NT2/D1 (cell line): ENCODE measurements at regions not wholly inside any gene's neighbourhood (a gene's known extent, or its start where the extent isn't known, plus 50 kb on each side); places are given as distances from the start of the nearest gene placed in this dataset.

ENCODE experiments used
- DNase-seq: peaks from one replicate; pipeline ENCODE4 v3.0.0-alpha.2; 2011; ENCODE audit warnings: low read depth, low spot score
- H3K27me3 ChIP-seq: 2 replicates; pipeline ENCODE4 v1.6.0; 2011; ENCODE audit warnings: mild to moderate bottlenecking; ENCODE audit not compliant: insufficient read length, insufficient read depth
- H3K36me3 ChIP-seq: 2 replicates; pipeline ENCODE4 v1.6.1; 2011; ENCODE audit warnings: mild to moderate bottlenecking, low read length, mixed read lengths; ENCODE audit not compliant: insufficient read depth, insufficient read length
- H3K4me1 ChIP-seq: 2 replicates; pipeline ENCODE4 v1.5.1; 2011; ENCODE audit not compliant: insufficient read depth, insufficient read length
- H3K4me3 ChIP-seq: 2 replicates; pipeline ENCODE4 v1.5.1; 2011; ENCODE audit warnings: low read depth; ENCODE audit not compliant: insufficient read length
- H3K9ac ChIP-seq: 2 replicates; pipeline ENCODE4 v1.6.0; 2011; ENCODE audit warnings: low read depth; ENCODE audit not compliant: insufficient read length
- H3K9me3 ChIP-seq: 2 replicates; pipeline ENCODE4 v1.5.1; 2011; ENCODE audit warnings: mild to moderate bottlenecking, low read length; ENCODE audit not compliant: insufficient read depth
- SUZ12 ChIP-seq: IDR thresholded peaks from 2 replicates; pipeline ENCODE4 v1.6.1; 2011; ENCODE audit not compliant: insufficient read length, insufficient read depth; ENCODE audit errors: extremely low read depth
- YY1 ChIP-seq: IDR thresholded peaks from 2 replicates; pipeline ENCODE4 v1.6.1; 2011; ENCODE audit not compliant: insufficient read length, insufficient read depth
- ZNF274 ChIP-seq: IDR thresholded peaks from 2 replicates; pipeline ENCODE4 v1.6.1; 2011; ENCODE audit warnings: mild to moderate bottlenecking, low read depth, low read length

DNA sequence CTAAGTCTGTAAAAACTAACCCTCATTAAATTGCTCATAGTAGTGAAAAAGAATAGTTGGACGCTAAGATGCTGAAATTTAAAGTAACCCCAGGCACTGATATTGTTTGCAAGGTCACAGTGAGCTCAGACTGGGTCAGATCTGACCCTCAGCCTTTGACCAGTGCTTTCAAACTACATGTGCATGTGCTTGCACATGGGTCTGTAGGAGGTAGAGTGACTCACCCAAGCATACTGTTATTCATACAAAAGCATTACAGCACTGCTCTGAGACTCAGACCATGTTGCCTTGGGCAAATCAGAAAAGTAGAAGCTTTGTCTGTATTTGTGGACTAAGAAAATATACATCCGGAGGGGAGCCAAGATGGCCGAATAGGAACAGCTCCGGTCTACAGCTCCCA is 326.4 kb upstream of the MARCKS start:
- no peak overlapping the region for H3K9ac ChIP-seq
- no peaks in the 10 kb centered on the region for H3K9me3 ChIP-seq
- no peaks in the 10 kb centered on the region for H3K27me3 ChIP-seq
- TF ChIP-seq ZNF274 (no peak), YY1 (no peak), SUZ12 (no peak)
- no peaks in the 10 kb centered on the region for H3K4me1 ChIP-seq
- no peaks in the 10 kb centered on the region for H3K36me3 ChIP-seq
- DNase-seq: no peak
- H3K4me3 ChIP-seq: no peak overlapping the region

- no peak for TF ChIP-seq ZNF274
- no peak for TF ChIP-seq SUZ12
- no peak for TF ChIP-seq YY1
- no peaks in the 10 kb centered on the region for H3K27me3 ChIP-seq
- no peaks in the 10 kb centered on the region for H3K36me3 ChIP-seq
- no peaks in the 10 kb centered on the region for H3K4me1 ChIP-seq
- H3K9me3 ChIP-seq: no peaks in the 10 kb centered on the region
- no peak overlapping the region for H3K9ac ChIP-seq
- no peak for DNase-seq
- no peak overlapping the region for H3K4me3 ChIP-seq
Measured at GRCh38 chr6:113539202-113539601, 317.9 kb upstream of the MARCKS start.

DNA sequence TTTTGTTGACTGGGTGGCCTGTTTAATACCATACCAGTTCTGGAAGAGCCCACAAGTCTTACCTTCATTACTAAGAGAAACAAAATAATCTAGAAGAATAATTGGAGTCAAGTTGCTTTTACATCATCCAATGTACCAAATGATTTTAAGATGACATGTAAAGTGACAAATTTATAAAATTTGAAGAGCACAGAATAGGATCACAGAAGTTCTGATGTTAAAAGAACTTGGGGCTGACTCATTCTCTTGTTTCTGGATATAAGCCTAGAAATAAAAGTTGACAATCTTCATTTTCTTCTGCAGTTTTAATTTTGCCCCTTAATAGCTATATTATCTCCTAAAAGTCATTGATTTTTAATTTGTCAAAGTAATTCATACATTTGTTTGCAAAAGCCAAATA is 317.5 kb upstream of the MARCKS start:
- Histone ChIP-seq H3K27me3 (no peaks in the 10 kb centered on the region), H3K9me3 (no peaks in the 10 kb centered on the region), H3K4me3 (no peak overlapping the region), H3K36me3 (no peaks in the 10 kb centered on the region), H3K9ac (no peak overlapping the region), H3K4me1 (no peaks in the 10 kb centered on the region)
- no peak for TF ChIP-seq ZNF274
- no peak for TF ChIP-seq YY1
- no peak for TF ChIP-seq SUZ12
- no peak for DNase-seq

DNA sequence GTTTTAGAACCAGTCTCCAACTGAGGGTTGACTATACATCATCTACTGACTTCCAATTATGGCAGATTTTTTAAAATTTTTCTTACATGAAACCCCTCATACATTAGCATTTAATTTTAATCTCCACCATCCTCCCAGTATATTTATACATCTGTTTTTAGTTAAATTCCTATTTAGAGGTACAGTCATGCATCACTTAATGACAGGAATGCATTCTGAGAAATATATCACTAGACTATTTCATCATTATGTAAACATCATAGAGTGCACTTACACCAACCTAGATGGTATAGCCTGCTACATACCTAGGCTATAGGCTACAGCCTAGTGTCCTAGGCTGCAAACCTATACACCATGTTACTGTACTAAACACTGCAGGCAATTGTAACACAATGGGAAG is 316.7 kb upstream of the MARCKS start:
- no peak for TF ChIP-seq ZNF274
- no peak for TF ChIP-seq SUZ12
- TF ChIP-seq YY1: no peak
- no peaks in the 10 kb centered on the region for H3K27me3 ChIP-seq
- no peak for DNase-seq

DNA sequence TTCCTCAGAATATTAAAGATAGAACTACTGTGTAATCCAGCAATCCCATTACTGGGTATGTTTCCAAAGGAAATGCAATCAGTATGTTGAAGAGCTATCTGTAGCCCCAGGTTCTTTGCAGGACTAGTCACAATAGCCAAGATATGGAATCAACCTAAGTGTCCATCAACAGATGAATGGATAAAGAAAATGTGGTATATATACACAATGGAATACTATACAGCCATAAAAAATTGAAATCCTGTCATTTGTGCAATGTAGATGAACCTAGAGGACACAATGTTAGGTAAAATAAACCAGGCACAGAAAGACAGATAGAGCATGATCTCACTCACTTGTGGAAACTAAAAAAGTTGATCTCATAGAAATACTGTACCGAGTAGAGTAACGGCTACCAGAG is 306.0 kb upstream of the MARCKS start:
- TF ChIP-seq ZNF274 (no peak), YY1 (no peak), SUZ12 (no peak)
- H3K9ac ChIP-seq: no peak overlapping the region
- no peaks in the 10 kb centered on the region for H3K4me1 ChIP-seq
- no peaks in the 10 kb centered on the region for H3K36me3 ChIP-seq
- no peaks in the 10 kb centered on the region for H3K27me3 ChIP-seq
- no peaks in the 10 kb centered on the region for H3K9me3 ChIP-seq
- no peak overlapping the region for H3K4me3 ChIP-seq
- no peak for DNase-seq

More for the DNA sequence above, 316.7 kb upstream of the MARCKS start:
- Histone ChIP-seq H3K4me3 (no peak overlapping the region), H3K9ac (no peak overlapping the region), H3K9me3 (no peaks in the 10 kb centered on the region), H3K36me3 (no peaks in the 10 kb centered on the region), H3K4me1 (no peaks in the 10 kb centered on the region)

GRCh38 chr6:113556775-113557174 is 300.4 kb upstream of the MARCKS start:
- TF ChIP-seq ZNF274: no peak
- no peak for TF ChIP-seq SUZ12
- TF ChIP-seq YY1: no peak
- no peaks in the 10 kb centered on the region for H3K36me3 ChIP-seq
- no peak overlapping the region for H3K4me3 ChIP-seq
- H3K9me3 ChIP-seq: no peaks in the 10 kb centered on the region
- H3K9ac ChIP-seq: no peak overlapping the region
- no peaks in the 10 kb centered on the region for H3K27me3 ChIP-seq
- no peak for DNase-seq
- H3K4me1 ChIP-seq: no peaks in the 10 kb centered on the region

- TF ChIP-seq ZNF274 (no peak), SUZ12 (no peak), YY1 (no peak)
- Histone ChIP-seq H3K27me3 (no peaks in the 10 kb centered on the region), H3K4me3 (no peak overlapping the region), H3K36me3 (no peaks in the 10 kb centered on the region), H3K9me3 (no peaks in the 10 kb centered on the region), H3K4me1 (no peaks in the 10 kb centered on the region), H3K9ac (no peak overlapping the region)
- DNase-seq: no peak
Measured at GRCh38 chr6:113558431-113558830, 298.7 kb upstream of the MARCKS start.

DNA sequence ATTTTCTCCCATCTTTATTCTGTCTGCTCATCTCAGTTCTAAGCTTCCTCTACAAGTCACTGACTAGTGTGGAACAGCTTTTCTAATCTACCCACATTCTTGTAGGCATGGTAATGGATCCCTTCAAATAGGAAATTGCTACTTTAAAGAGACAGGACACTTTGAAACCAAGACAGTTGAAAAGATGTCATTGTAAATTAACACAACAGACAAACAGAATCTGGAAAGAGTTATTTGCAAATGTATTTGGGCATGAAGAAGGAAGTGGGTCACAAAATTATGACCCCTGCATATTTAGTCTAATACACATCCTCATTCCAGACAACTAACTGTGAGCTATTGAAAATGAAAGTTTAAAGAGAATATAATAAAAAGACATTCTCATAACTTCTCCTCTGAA is 298.2 kb upstream of the MARCKS start:
- no peaks in the 10 kb centered on the region for H3K36me3 ChIP-seq
- no peak for DNase-seq
- TF ChIP-seq ZNF274 (no peak), SUZ12 (no peak), YY1 (no peak)
- no peaks in the 10 kb centered on the region for H3K4me1 ChIP-seq
- H3K27me3 ChIP-seq: no peaks in the 10 kb centered on the region
- H3K4me3 ChIP-seq: no peak overlapping the region
- no peaks in the 10 kb centered on the region for H3K9me3 ChIP-seq
- no peak overlapping the region for H3K9ac ChIP-seq
